ENCODE measurements at regions not wholly inside any gene's neighbourhood (a gene's known extent, or its start where the extent isn't known, plus 50 kb on each side); places are given as distances from the start of the nearest gene placed in this dataset.

GRCh38 chr7:17166824-17167379 is 131.6 kb upstream of the AHR start:
- Histone ChIP-seq H3K4me3 (no peak overlapping the region), H3K9me3 (ENCODE audit: low read depth) (no peaks in the 10 kb centered on the region), H3K4me1 (ENCODE audit: low read depth) (peaks cover 7% of the 10 kb centered on the region), H3K27me3 (no peaks in the 10 kb centered on the region), H3K27ac (no peak overlapping the region), H3K36me3 (no peaks in the 10 kb centered on the region)
- TF ChIP-seq, protein P1, sequence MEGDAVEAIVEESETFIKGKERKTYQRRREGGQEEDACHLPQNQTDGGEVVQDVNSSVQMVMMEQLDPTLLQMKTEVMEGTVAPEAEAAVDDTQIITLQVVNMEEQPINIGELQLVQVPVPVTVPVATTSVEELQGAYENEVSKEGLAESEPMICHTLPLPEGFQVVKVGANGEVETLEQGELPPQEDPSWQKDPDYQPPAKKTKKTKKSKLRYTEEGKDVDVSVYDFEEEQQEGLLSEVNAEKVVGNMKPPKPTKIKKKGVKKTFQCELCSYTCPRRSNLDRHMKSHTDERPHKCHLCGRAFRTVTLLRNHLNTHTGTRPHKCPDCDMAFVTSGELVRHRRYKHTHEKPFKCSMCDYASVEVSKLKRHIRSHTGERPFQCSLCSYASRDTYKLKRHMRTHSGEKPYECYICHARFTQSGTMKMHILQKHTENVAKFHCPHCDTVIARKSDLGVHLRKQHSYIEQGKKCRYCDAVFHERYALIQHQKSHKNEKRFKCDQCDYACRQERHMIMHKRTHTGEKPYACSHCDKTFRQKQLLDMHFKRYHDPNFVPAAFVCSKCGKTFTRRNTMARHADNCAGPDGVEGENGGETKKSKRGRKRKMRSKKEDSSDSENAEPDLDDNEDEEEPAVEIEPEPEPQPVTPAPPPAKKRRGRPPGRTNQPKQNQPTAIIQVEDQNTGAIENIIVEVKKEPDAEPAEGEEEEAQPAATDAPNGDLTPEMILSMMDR (IDR thresholded peaks at IDR 0.05; ENCODE audit: low read depth, low read length) = no peak
- DNase-seq (ENCODE audit: low read depth in 1 of 2, low spot score in 1 of 2) = peak in 1 of 2 donors; percentile 19

DNA sequence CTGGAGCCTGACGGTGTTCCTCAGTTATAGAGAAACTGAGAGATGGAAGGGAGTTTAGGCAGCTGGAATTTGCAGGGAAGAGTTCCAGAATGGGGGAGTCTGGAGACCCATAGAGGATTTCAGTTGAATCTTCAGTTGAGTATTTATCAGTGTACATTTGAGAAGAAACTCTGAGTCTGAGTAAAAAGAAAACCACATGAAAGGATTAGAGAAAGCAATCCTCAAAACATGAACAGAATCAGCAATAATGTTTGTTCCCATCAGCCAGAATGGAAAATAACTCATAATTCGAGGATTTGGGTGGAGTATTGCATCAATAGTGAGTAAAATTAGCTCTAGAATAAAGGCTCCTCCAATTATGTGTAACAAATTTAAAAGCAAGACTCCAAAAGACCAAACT is 130.0 kb upstream of the AHR start:
- no peaks in the 10 kb centered on the region for H3K36me3 ChIP-seq
- DNase-seq (ENCODE audit: low read depth in 1 of 2, low spot score in 1 of 2) = no peak
- no peaks in the 10 kb centered on the region for H3K27me3 ChIP-seq
- peaks cover 7% of the 10 kb centered on the region for H3K4me1 ChIP-seq (ENCODE audit: low read depth)
- no peaks in the 10 kb centered on the region for H3K9me3 ChIP-seq (ENCODE audit: low read depth)
- TF ChIP-seq, protein P1 (IDR thresholded peaks at IDR 0.05; ENCODE audit: low read depth, low read length) = no peak
- no peak overlapping the region for H3K4me3 ChIP-seq
- no peak overlapping the region for H3K27ac ChIP-seq

DNA sequence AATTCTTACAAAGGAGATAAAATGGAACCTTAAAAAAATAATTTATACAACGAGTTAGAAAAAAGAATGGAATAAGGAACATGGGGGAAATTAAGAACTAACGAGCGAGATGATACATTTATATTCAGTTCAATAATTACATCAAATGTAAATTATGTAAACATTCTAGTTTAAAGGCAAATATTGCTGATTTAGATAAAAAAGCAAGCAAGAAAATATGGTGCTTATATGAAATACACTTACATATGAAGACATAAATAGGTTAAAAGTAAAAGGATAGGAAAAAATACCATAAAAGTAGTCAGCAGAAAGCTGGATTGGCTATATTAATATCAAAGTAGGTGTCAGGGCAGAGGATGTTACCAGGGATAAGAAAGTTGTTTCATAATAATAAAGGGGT is 127.0 kb upstream of the AHR start:
- no peak overlapping the region for H3K4me3 ChIP-seq
- H3K36me3 ChIP-seq = no peaks in the 10 kb centered on the region
- no peaks in the 10 kb centered on the region for H3K27me3 ChIP-seq
- peaks cover 6% of the 10 kb centered on the region for H3K4me1 ChIP-seq (ENCODE audit: low read depth)
- TF ChIP-seq, protein P1 (IDR thresholded peaks at IDR 0.05; ENCODE audit: low read depth, low read length) = no peak
- no peak for DNase-seq (ENCODE audit: low read depth in 1 of 2, low spot score in 1 of 2)
- H3K9me3 ChIP-seq (ENCODE audit: low read depth) = no peaks in the 10 kb centered on the region
- H3K27ac ChIP-seq = no peak overlapping the region

DNA sequence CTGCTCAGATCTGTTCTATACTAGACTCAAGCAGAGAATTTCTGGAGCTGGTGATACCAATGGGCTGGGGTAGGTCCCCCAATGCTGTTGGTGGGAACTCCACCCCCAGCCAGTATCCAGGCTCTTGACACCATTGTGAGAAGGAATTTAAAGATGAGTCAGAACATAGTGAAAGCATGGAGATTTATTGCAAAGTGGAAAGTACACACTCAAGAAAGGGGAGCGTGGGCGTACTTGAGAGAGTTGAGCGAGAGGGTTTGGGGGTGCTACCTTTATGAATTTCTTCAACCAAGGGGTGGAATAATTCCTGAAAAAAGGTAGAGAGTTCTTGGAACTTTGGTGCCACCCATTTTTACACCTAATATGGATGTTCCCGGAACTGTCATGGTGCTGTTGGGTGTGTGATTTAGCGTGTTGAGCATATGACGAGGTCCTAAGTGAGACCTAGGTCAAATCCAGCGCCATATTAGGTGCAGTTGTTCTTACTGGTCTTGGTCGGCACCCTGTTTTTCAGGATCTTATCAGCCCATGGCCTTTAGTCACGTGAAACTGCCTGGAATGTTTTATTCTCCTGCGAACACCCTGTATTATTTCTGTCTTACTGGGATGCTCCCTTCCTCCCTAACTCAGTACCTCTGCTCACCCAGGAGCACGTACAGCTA is 122.0 kb upstream of the AHR start:
- TF ChIP-seq, protein P1 (IDR thresholded peaks at IDR 0.05; ENCODE audit: low read depth, low read length) = no peak
- H3K27me3 ChIP-seq = no peaks in the 10 kb centered on the region

DNA sequence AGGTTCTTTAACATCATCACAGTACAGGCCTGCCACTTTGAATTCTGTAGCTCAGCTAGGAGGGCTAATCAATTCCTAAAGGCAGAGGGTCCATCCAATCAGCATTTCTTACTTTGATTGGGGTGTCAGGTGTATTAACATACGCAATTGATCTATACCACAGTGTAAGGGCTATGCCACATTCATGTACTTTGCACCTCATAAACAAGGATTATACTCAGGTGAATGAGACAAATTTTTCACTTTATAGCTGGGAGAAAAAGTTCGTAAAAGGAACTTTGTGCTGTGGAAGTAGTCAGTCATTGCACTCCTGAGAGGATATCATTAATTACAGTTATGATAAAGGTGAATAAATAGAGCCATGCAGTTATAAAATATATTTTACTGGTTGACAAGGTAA is 119.9 kb upstream of the AHR start:
- Histone ChIP-seq H3K27ac (no peak overlapping the region), H3K4me3 (no peak overlapping the region), H3K27me3 (no peaks in the 10 kb centered on the region), H3K4me1 (ENCODE audit: low read depth) (no peaks in the 10 kb centered on the region), H3K9me3 (ENCODE audit: low read depth) (no peaks in the 10 kb centered on the region), H3K36me3 (no peaks in the 10 kb centered on the region)
- TF ChIP-seq, protein P1 (IDR thresholded peaks at IDR 0.05; ENCODE audit: low read depth, low read length) = no peak
- no peak for DNase-seq (ENCODE audit: low read depth in 1 of 2, low spot score in 1 of 2)

More for the DNA sequence above, 122.0 kb upstream of the AHR start:
- Histone ChIP-seq H3K9me3 (ENCODE audit: low read depth) (no peaks in the 10 kb centered on the region), H3K4me3 (no peak overlapping the region), H3K27ac (no peak overlapping the region), H3K4me1 (ENCODE audit: low read depth) (no peaks in the 10 kb centered on the region), H3K36me3 (no peaks in the 10 kb centered on the region)
- DNase-seq (ENCODE audit: low read depth in 1 of 2, low spot score in 1 of 2) = no peak

Data from cardiac muscle cell (in vitro differentiated cells and primary cell).